HG03521 (cell line): ENCODE measurements at regions not wholly inside any gene's neighbourhood (a gene's known extent, or its start where the extent isn't known, plus 50 kb on each side); places are given as distances from the start of the nearest gene placed in this dataset.
"Not testable (repeated sequence)": the region's sequence is repeated elsewhere in the genome, so short reads cannot be mapped to it uniquely, and the experiment has no call there.

Experiments used
- ATAC-seq: cut with Tn5 transposase; IDR thresholded peaks from one replicate; pipeline ENCODE4 v1.9.1; 2021; ENCODE audit warnings: mild to moderate bottlenecking, moderate library complexity; ENCODE audit not compliant: unreplicated experiment

GRCh38 chr3:103410231-103410630 is 975.4 kb downstream of the ZPLD1 start:
- ATAC-seq: no peak

- ATAC-seq: no peak
These were observed 986.6 kb downstream of the ZPLD1 start for GRCh38 chr3:103421460-103421859.

- no peak for ATAC-seq
These were observed 1003.1 kb downstream of the ZPLD1 start for GRCh38 chr3:103437883-103438282.

- ATAC-seq: peak; percentile 73
These were observed 1005.9 kb downstream of the ZPLD1 start for GRCh38 chr3:103440539-103441203.

- ATAC-seq: no peak
These were observed 1012.3 kb downstream of the ZPLD1 start for GRCh38 chr3:103446953-103447629.

- no peak for ATAC-seq
These were observed 1018.3 kb downstream of the ZPLD1 start for GRCh38 chr3:103453152-103453551.

- ATAC-seq: no peak
These were observed 1025.0 kb downstream of the ZPLD1 start for GRCh38 chr3:103459815-103460214.

- no peak for ATAC-seq
These were observed 1035.7 kb downstream of the ZPLD1 start for GRCh38 chr3:103470498-103470897.

- ATAC-seq: no peak
These were observed 1059.2 kb downstream of the ZPLD1 start for GRCh38 chr3:103494011-103494410.

GRCh38 chr3:103494512-103494911 is 1059.7 kb downstream of the ZPLD1 start:
- ATAC-seq: no peak

GRCh38 chr3:103495186-103495585 is 1060.4 kb downstream of the ZPLD1 start:
- no peak for ATAC-seq

GRCh38 chr3:103499132-103499900 is 1064.5 kb downstream of the ZPLD1 start:
- ATAC-seq: no peak

- ATAC-seq: no peak
These were observed 1065.2 kb downstream of the ZPLD1 start for GRCh38 chr3:103499967-103500366.

- ATAC-seq: no peak
These were observed 1075.9 kb downstream of the ZPLD1 start for GRCh38 chr3:103510760-103511159.

GRCh38 chr3:103511891-103512290 is 1077.1 kb downstream of the ZPLD1 start:
- no peak for ATAC-seq

GRCh38 chr3:103512595-103512994 is 1077.8 kb downstream of the ZPLD1 start:
- no peak for ATAC-seq

- no peak for ATAC-seq
These were observed 1078.2 kb downstream of the ZPLD1 start for GRCh38 chr3:103513003-103513402.

- ATAC-seq: no peak
These were observed 1080.3 kb downstream of the ZPLD1 start for GRCh38 chr3:103515116-103515515.

GRCh38 chr3:103516950-103517349 is 1082.1 kb downstream of the ZPLD1 start:
- ATAC-seq: no peak

- ATAC-seq: not testable (repeated sequence)
These were observed 1096.5 kb downstream of the ZPLD1 start for GRCh38 chr3:103531327-103531726.

- no peak for ATAC-seq
These were observed 1098.2 kb downstream of the ZPLD1 start for GRCh38 chr3:103532986-103533385.

- ATAC-seq: no peak
These were observed 1119.6 kb downstream of the ZPLD1 start for GRCh38 chr3:103554451-103554850.
